ENCODE measurements at regions not wholly inside any gene's neighbourhood (a gene's known extent, or its start where the extent isn't known, plus 50 kb on each side); places are given as distances from the start of the nearest gene placed in this dataset.

GRCh38 chr5:87094833-87095232 is 172.8 kb upstream of the RASA1 start:
- Histone ChIP-seq H3F3A (ENCODE audit: control insufficient read depth, insufficient read depth) (no peaks in the 10 kb centered on the region), H3K36me3 (ENCODE audit: control insufficient read depth, low read length) (no peaks in the 10 kb centered on the region), H3K27me3 (ENCODE audit: control insufficient read depth, low read length) (no peaks in the 10 kb centered on the region), H3K4me3 (ENCODE audit: low read length) (no peak overlapping the region), H3K9me3 (ENCODE audit: control insufficient read depth, insufficient read depth, low read length) (0 out of 2 replicates have a peak, but pooled peaks cover 4% of the 10 kb centered on the region), H4K20me1 (ENCODE audit: control insufficient read depth, insufficient read depth, low read depth, low read length) (no peaks in the 10 kb centered on the region), H3K4me2 (ENCODE audit: low read length) (no peak overlapping the region), H3K9me2 (replicated peaks; ENCODE audit: control insufficient read depth, low read length) (no peaks in the 10 kb centered on the region), H3K79me2 (ENCODE audit: control insufficient read depth, low read length) (no peaks in the 10 kb centered on the region), H3K27ac (ENCODE audit: low read depth, low read length) (no peak overlapping the region), H3K4me1 (ENCODE audit: control insufficient read depth, low read length) (no peaks in the 10 kb centered on the region)
- TF ChIP-seq CTCF (IDR thresholded peaks at IDR 0.05; ENCODE audit: low read depth, low read length, poor library complexity, severe bottlenecking) (no peak), EZH2phosphoT487 (IDR thresholded peaks at IDR 0.05; ENCODE audit: borderline replicate concordance, low read length) (no peak)

- H3K9me2 ChIP-seq (replicated peaks; ENCODE audit: control insufficient read depth, low read length): no peaks in the 10 kb centered on the region
- H3F3A ChIP-seq (ENCODE audit: control insufficient read depth, insufficient read depth): no peaks in the 10 kb centered on the region
- no peak overlapping the region for H3K27ac ChIP-seq (ENCODE audit: low read depth, low read length)
- no peak overlapping the region for H3K4me2 ChIP-seq (ENCODE audit: low read length)
- TF ChIP-seq CTCF (IDR thresholded peaks at IDR 0.05; ENCODE audit: low read depth, low read length, poor library complexity, severe bottlenecking) (no peak), EZH2phosphoT487 (IDR thresholded peaks at IDR 0.05; ENCODE audit: borderline replicate concordance, low read length) (no peak)
- no peaks in the 10 kb centered on the region for H3K4me1 ChIP-seq (ENCODE audit: control insufficient read depth, low read length)
- no peaks in the 10 kb centered on the region for H3K27me3 ChIP-seq (ENCODE audit: control insufficient read depth, low read length)
- no peaks in the 10 kb centered on the region for H4K20me1 ChIP-seq (ENCODE audit: control insufficient read depth, insufficient read depth, low read depth, low read length)
- H3K36me3 ChIP-seq (ENCODE audit: control insufficient read depth, low read length): no peaks in the 10 kb centered on the region
- H3K79me2 ChIP-seq (ENCODE audit: control insufficient read depth, low read length): no peaks in the 10 kb centered on the region
- H3K9me3 ChIP-seq (ENCODE audit: control insufficient read depth, insufficient read depth, low read length): 0 out of 2 replicates have a peak, but pooled peaks cover under 1% of the 10 kb centered on the region
- no peak overlapping the region for H3K4me3 ChIP-seq (ENCODE audit: low read length)
Measured at GRCh38 chr5:87095787-87096186, 171.9 kb upstream of the RASA1 start.

GRCh38 chr5:87097664-87098063 is 170.0 kb upstream of the RASA1 start:
- Histone ChIP-seq H3K79me2 (ENCODE audit: control insufficient read depth, low read length) (no peaks in the 10 kb centered on the region), H3K9me2 (replicated peaks; ENCODE audit: control insufficient read depth, low read length) (no peaks in the 10 kb centered on the region), H3K27ac (ENCODE audit: low read depth, low read length) (no peak overlapping the region), H3K4me2 (ENCODE audit: low read length) (no peak overlapping the region), H3K36me3 (ENCODE audit: control insufficient read depth, low read length) (no peaks in the 10 kb centered on the region), H3K4me3 (ENCODE audit: low read length) (no peak overlapping the region), H3K9me3 (ENCODE audit: control insufficient read depth, insufficient read depth, low read length) (no peaks in the 10 kb centered on the region), H3K4me1 (ENCODE audit: control insufficient read depth, low read length) (peaks cover 9% of the 10 kb centered on the region), H4K20me1 (ENCODE audit: control insufficient read depth, insufficient read depth, low read depth, low read length) (no peaks in the 10 kb centered on the region), H3K27me3 (ENCODE audit: control insufficient read depth, low read length) (no peaks in the 10 kb centered on the region), H3F3A (ENCODE audit: control insufficient read depth, insufficient read depth) (no peaks in the 10 kb centered on the region)
- TF ChIP-seq CTCF (IDR thresholded peaks at IDR 0.05; ENCODE audit: low read depth, low read length, poor library complexity, severe bottlenecking) (no peak), EZH2phosphoT487 (IDR thresholded peaks at IDR 0.05; ENCODE audit: borderline replicate concordance, low read length) (no peak)
